ENCODE measurements at regions not wholly inside any gene's neighbourhood (a gene's known extent, or its start where the extent isn't known, plus 50 kb on each side); places are given as distances from the start of the nearest gene placed in this dataset.

GRCh38 chr3:156036258-156037053 lies 83.9 kb upstream of the KCNAB1 start:
- TF ChIP-seq ARNTL (CRISPR knock-in tag; IDR thresholded peaks at IDR 0.05; ENCODE audit: borderline replicate concordance, low read depth) = no peak
- no peak for TF ChIP-seq PATZ1 (CRISPR knock-in tag; IDR thresholded peaks at IDR 0.05; ENCODE audit: borderline replicate concordance)
- TF ChIP-seq BACH2 (CRISPR knock-in tag; IDR thresholded peaks at IDR 0.05; ENCODE audit: borderline replicate concordance) = no peak
- TF ChIP-seq ZFP3 (CRISPR knock-in tag; IDR thresholded peaks at IDR 0.05) = no peak
- TF ChIP-seq POU6F1 (CRISPR knock-in tag; IDR thresholded peaks at IDR 0.05; ENCODE audit: borderline replicate concordance, low read depth) = no peak
- TF ChIP-seq ZC3H10 (CRISPR knock-in tag; IDR thresholded peaks at IDR 0.05) = no peak
- TF ChIP-seq PPARA (CRISPR knock-in tag; IDR thresholded peaks at IDR 0.05; ENCODE audit: borderline replicate concordance) = no peak
- no peak for TF ChIP-seq RARB (CRISPR knock-in tag; IDR thresholded peaks at IDR 0.05)

Data from SK-N-SH treated with all-trans-retinoic acid at 6 μM for 48 hours (cell line).